ENCODE measurements at regions not wholly inside any gene's neighbourhood (a gene's known extent, or its start where the extent isn't known, plus 50 kb on each side); places are given as distances from the start of the nearest gene placed in this dataset.

DNA sequence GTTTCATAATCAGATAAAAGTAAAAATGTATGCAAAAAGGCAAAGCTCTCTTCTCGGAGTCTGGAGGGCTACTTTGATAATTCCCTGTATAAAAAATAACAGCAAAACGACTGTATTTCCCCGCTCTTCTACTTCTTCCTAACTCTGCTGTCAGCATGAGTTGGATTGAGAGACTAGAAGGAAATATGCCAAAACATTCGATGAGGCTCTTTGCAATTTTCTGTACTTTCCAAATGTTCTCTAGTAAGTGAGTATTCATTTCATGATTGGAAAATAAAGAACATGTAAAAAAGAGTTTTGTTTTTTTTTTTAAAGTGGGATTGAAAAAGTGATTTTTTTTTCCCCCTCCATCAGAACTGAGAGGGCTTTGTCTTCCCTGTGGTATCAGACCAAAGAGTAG lies 677.5 kb downstream of the ACTL7B start:
- Mint-ChIP-seq H3K4me3 (ENCODE audit: unreplicated experiment) (no peak overlapping the region), H3K27ac (ENCODE audit: unreplicated experiment) (no peak overlapping the region), H3K4me1 (ENCODE audit: low read depth, unreplicated experiment) (peaks cover 6% of the 10 kb centered on the region), H3K27me3 (ENCODE audit: low read depth, unreplicated experiment) (peaks cover 9% of the 10 kb centered on the region), H3K36me3 (ENCODE audit: low read depth, unreplicated experiment) (no peaks in the 10 kb centered on the region), H3K9me3 (ENCODE audit: unreplicated experiment) (peaks cover 6% of the 10 kb centered on the region)
- no peak overlapping the region for H3K4me3 ChIP-seq (ENCODE audit: insufficient read depth, low read depth, low read length)
- no peak for FAIRE-seq
- H3K79me2 ChIP-seq (ENCODE audit: insufficient read depth, low read length), result no peaks in the 10 kb centered on the region
- H3K4me2 ChIP-seq (ENCODE audit: low read length), result no peak overlapping the region
- H3K9me3 ChIP-seq (ENCODE audit: insufficient read depth, low read depth, low read length), result no peaks in the 10 kb centered on the region
- H3K27ac ChIP-seq (ENCODE audit: low read depth, low read length), result no peak overlapping the region
- no peaks in the 10 kb centered on the region for H3K36me3 ChIP-seq (ENCODE audit: insufficient read depth, low read length)
- no peaks in the 10 kb centered on the region for H4K20me1 ChIP-seq (ENCODE audit: insufficient read depth, low read length)
- DNase-seq (ENCODE audit: low read depth), result no peak
- H2AFZ ChIP-seq (ENCODE audit: low read depth, low read length), result no peak overlapping the region
- H3K4me1 ChIP-seq (ENCODE audit: insufficient read depth, low read length), result peaks cover under 1% of the 10 kb centered on the region
- H3K9ac ChIP-seq (ENCODE audit: low read length), result no peak overlapping the region
- no peak for TF ChIP-seq CTCF (IDR thresholded peaks at IDR 0.05; ENCODE audit: insufficient read depth, low read depth, low read length)
- no peak for TF ChIP-seq EZH2 (IDR thresholded peaks at IDR 0.05; ENCODE audit: insufficient read depth, low read length)
- H3K27me3 ChIP-seq (ENCODE audit: insufficient read depth, low read length), result no peaks in the 10 kb centered on the region

DNA sequence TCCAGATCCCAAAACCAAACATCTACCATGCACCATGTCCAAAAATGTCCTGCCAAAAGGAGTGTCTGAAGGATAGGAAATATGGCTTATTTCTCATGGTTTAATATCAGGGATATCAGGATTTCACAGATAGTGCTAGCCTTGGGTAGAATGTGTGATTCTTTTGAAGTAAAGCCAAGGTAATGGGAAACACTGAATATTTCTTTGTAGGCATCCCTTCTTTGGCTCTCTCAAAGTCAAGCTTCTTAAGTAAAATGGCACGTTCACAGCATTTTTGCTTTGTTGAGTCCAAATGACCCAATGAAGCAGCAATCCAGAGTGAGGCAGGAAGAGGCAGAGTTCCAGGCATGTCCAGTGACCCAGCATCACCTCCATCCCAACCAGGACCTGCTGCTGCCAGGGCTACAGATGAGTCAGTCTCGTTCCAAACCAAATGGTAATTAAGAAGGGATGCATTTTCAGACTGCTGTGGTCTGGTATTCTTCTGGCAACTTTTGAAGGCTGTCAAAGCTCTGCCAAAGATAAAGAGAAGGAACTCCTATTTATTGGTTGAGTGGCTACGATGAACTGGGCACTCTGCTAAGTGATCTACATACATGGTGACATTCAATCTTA lies 678.8 kb upstream of the KLF4 start:
- no peaks in the 10 kb centered on the region for H3K79me2 ChIP-seq (ENCODE audit: insufficient read depth, low read length)
- FAIRE-seq, result no peak
- H3K4me2 ChIP-seq (ENCODE audit: low read length), result no peak overlapping the region
- Mint-ChIP-seq H3K4me1 (ENCODE audit: low read depth, unreplicated experiment) (peaks cover 9% of the 10 kb centered on the region), H3K36me3 (ENCODE audit: low read depth, unreplicated experiment) (no peaks in the 10 kb centered on the region), H3K27me3 (ENCODE audit: low read depth, unreplicated experiment) (peaks cover 5% of the 10 kb centered on the region), H3K9me3 (ENCODE audit: unreplicated experiment) (peaks cover 2% of the 10 kb centered on the region), H3K27ac (ENCODE audit: unreplicated experiment) (no peak overlapping the region), H3K4me3 (ENCODE audit: unreplicated experiment) (no peak overlapping the region)
- no peak overlapping the region for H3K27ac ChIP-seq (ENCODE audit: low read depth, low read length)
- H4K20me1 ChIP-seq (ENCODE audit: insufficient read depth, low read length), result no peaks in the 10 kb centered on the region
- DNase-seq (ENCODE audit: low read depth), result peak; percentile 94
- H3K9ac ChIP-seq (ENCODE audit: low read length), result no peak overlapping the region
- no peak overlapping the region for H2AFZ ChIP-seq (ENCODE audit: low read depth, low read length)
- H3K4me3 ChIP-seq (ENCODE audit: insufficient read depth, low read depth, low read length), result no peak overlapping the region
- no peaks in the 10 kb centered on the region for H3K27me3 ChIP-seq (ENCODE audit: insufficient read depth, low read length)
- H3K36me3 ChIP-seq (ENCODE audit: insufficient read depth, low read length), result no peaks in the 10 kb centered on the region
- no peak for TF ChIP-seq CTCF (IDR thresholded peaks at IDR 0.05; ENCODE audit: insufficient read depth, low read depth, low read length)
- TF ChIP-seq EZH2 (IDR thresholded peaks at IDR 0.05; ENCODE audit: insufficient read depth, low read length), result no peak
- peaks cover 10% of the 10 kb centered on the region for H3K4me1 ChIP-seq (ENCODE audit: insufficient read depth, low read length)
- H3K9me3 ChIP-seq (ENCODE audit: insufficient read depth, low read depth, low read length), result no peaks in the 10 kb centered on the region

DNA sequence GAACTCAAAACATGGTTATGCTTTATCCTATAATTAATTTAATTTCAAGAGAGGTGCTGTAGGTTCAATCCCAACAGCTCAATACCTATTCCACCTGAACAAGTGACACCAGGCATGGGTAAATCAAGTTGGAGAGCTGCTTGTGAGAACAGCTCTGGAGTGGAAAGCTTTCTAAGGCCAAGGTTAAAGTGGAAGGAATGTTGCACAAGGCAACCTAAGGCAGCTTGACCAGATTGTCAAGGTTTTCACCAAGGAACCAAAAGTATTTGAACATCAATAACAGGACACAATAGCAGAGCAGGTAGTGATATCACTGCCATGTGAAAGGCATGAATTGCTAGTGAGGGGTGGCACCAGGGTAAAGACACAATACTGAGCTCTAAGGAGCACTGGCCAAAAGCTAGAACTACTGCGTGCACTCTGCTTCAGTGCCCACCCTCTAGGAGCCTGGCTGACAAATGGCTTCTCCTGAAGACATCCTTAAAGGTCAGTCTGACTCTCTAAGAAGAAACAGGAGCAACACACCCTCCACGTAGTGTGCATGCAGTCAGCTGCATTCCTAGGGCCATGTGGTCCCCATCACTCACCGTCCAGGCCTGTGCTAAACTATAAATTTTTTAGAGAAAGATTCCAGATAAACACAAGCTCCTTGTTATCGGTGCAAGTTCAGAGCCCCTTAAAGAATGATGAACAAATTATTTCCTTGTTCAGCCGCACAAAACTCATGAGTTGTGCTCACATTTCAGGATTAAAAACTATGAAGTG lies 677.7 kb upstream of the KLF4 start:
- Histone ChIP-seq H3K4me2 (ENCODE audit: low read length) (no peak overlapping the region), H3K27ac (ENCODE audit: low read depth, low read length) (no peak overlapping the region), H3K79me2 (ENCODE audit: insufficient read depth, low read length) (no peaks in the 10 kb centered on the region), H3K36me3 (ENCODE audit: insufficient read depth, low read length) (no peaks in the 10 kb centered on the region), H4K20me1 (ENCODE audit: insufficient read depth, low read length) (no peaks in the 10 kb centered on the region), H3K4me3 (ENCODE audit: insufficient read depth, low read depth, low read length) (no peak overlapping the region), H2AFZ (ENCODE audit: low read depth, low read length) (no peak overlapping the region), H3K27me3 (ENCODE audit: insufficient read depth, low read length) (no peaks in the 10 kb centered on the region), H3K9me3 (ENCODE audit: insufficient read depth, low read depth, low read length) (no peaks in the 10 kb centered on the region), H3K4me1 (ENCODE audit: insufficient read depth, low read length) (peaks cover 14% of the 10 kb centered on the region), H3K9ac (ENCODE audit: low read length) (no peak overlapping the region)
- no peaks in the 10 kb centered on the region for H3K36me3 Mint-ChIP-seq (ENCODE audit: low read depth, unreplicated experiment)
- DNase-seq (ENCODE audit: low read depth), result no peak
- TF ChIP-seq CTCF (IDR thresholded peaks at IDR 0.05; ENCODE audit: insufficient read depth, low read depth, low read length) (no peak), EZH2 (IDR thresholded peaks at IDR 0.05; ENCODE audit: insufficient read depth, low read length) (no peak)
- H3K4me1 Mint-ChIP-seq (ENCODE audit: low read depth, unreplicated experiment), result peaks cover 13% of the 10 kb centered on the region
- peaks cover 2% of the 10 kb centered on the region for H3K9me3 Mint-ChIP-seq (ENCODE audit: unreplicated experiment)
- no peak overlapping the region for H3K4me3 Mint-ChIP-seq (ENCODE audit: unreplicated experiment)
- H3K27ac Mint-ChIP-seq (ENCODE audit: unreplicated experiment), result no peak overlapping the region
- no peak for FAIRE-seq
- H3K27me3 Mint-ChIP-seq (ENCODE audit: low read depth, unreplicated experiment), result peaks cover 5% of the 10 kb centered on the region

Measured in astrocyte (in vitro differentiated cells and primary cell).